Vagina (tissue), 2 donors: ENCODE measurements at regions not wholly inside any gene's neighbourhood (a gene's known extent, or its start where the extent isn't known, plus 50 kb on each side); places are given as distances from the start of the nearest gene placed in this dataset.

Experiments used
- CTCF ChIP-seq, 3 experiments: fragments of 450-650 bp in 2 of 3; fragments of 200-600 bp in 1 of 3; sonication (generic) in 1 of 3; IDR thresholded peaks; one replicate each; pipeline ENCODE4 v1.5.1; 2017 to 2019; ENCODE audit warnings: antibody characterized with exemption in 3 of 3, mild to moderate bottlenecking in 2 of 3, moderate library complexity in 2 of 3
- POLR2A ChIP-seq, 2 donors: fragments of 450-650 bp; IDR thresholded peaks; one replicate each; pipeline ENCODE4 v1.6.1; 2017; ENCODE audit warnings: antibody characterized with exemption in 2 of 2, mild to moderate bottlenecking in 2 of 2, moderate library complexity in 2 of 2

- TF ChIP-seq CTCF (IDR thresholded peaks at IDR 0.05) (no peak), POLR2A (IDR thresholded peaks at IDR 0.05) (no peak)
Measured at GRCh38 chr10:131698986-131699385, 201.8 kb upstream of the PPP2R2D start.
